LNCaP clone FGC (cell line): ENCODE measurements at regions not wholly inside any gene's neighbourhood (a gene's known extent, or its start where the extent isn't known, plus 50 kb on each side); places are given as distances from the start of the nearest gene placed in this dataset.

Experiments
- DNase-seq: peaks from one replicate; pipeline ENCODE4 v3.0.0-alpha.2; 2011; ENCODE audit warnings: low read depth
- H3K4me3 ChIP-seq: 2 replicates; pipeline ENCODE4 v1.5.1; 2011; ENCODE audit warnings: mild to moderate bottlenecking, low read depth, low read length, control low read depth
- CTCF ChIP-seq: IDR thresholded peaks from 2 replicates; pipeline ENCODE4 v1.5.1; 2012; ENCODE audit warnings: mild to moderate bottlenecking; ENCODE audit not compliant: control insufficient read depth, insufficient read depth; ENCODE audit errors: extremely low read depth

GRCh38 chr9:79163544-79163943, 408.2 kb upstream of the TLE4 start:
- no peak for DNase-seq
- no peak for TF ChIP-seq CTCF
- H3K4me3 ChIP-seq, result no peak overlapping the region

DNA sequence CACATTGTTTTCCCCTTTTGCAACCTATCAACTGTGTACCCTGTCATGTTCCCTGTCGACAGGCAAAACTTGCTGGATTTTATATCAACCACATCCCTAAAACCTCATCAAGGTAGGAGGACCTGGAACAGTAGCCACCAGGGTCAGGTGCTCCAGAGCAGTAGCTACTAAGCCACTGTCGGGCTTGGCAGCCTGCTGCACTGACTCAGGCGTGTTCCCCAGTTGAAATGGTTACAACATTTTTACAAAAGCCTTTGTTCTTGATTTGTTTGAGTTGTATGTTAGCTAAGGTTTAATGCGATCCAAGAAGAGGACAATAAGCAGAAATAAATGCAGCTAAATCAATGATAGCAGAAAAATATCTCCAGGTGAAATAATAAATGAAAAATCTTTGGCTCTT, 407.4 kb upstream of the TLE4 start:
- TF ChIP-seq CTCF, result no peak
- H3K4me3 ChIP-seq, result no peak overlapping the region
- no peak for DNase-seq

GRCh38 chr9:79165020-79165780, 406.6 kb upstream of the TLE4 start:
- TF ChIP-seq CTCF, result no peak
- DNase-seq, result no peak
- H3K4me3 ChIP-seq, result no peak overlapping the region

- DNase-seq, result no peak
- H3K4me3 ChIP-seq, result no peak overlapping the region
- no peak for TF ChIP-seq CTCF
Measured at GRCh38 chr9:79166005-79166404, 405.8 kb upstream of the TLE4 start.

- TF ChIP-seq CTCF, result no peak
- no peak overlapping the region for H3K4me3 ChIP-seq
- no peak for DNase-seq
Measured at GRCh38 chr9:79170643-79171042, 401.1 kb upstream of the TLE4 start.

- DNase-seq, result no peak
- no peak overlapping the region for H3K4me3 ChIP-seq
- TF ChIP-seq CTCF, result no peak
Measured at GRCh38 chr9:79173932-79174331, 397.8 kb upstream of the TLE4 start.
